NCI-H748 treated with DMSO at 0.1 percent for 48 hours (cell line): ENCODE measurements at regions not wholly inside any gene's neighbourhood (a gene's known extent, or its start where the extent isn't known, plus 50 kb on each side); places are given as distances from the start of the nearest gene placed in this dataset.
"Not testable (repeated sequence)": the region's sequence is repeated elsewhere in the genome, so short reads cannot be mapped to it uniquely, and the experiment has no call there.

Source experiments
- DNase-seq: peaks from one replicate; lab custom pipeline; 2025; lab: John Stamatoyannopoulos, UW

- peak; percentile 94 for DNase-seq
Observed at GRCh38 chr18:65287652-65288051, 463.2 kb upstream of the CDH7 start.

GRCh38 chr18:65282096-65282495, 468.7 kb upstream of the CDH7 start:
- no peak for DNase-seq

- DNase-seq, result no peak
Observed at GRCh38 chr18:65279668-65280305, 471.0 kb upstream of the CDH7 start.

GRCh38 chr18:65278939-65279667, 471.7 kb upstream of the CDH7 start:
- DNase-seq, result no peak

- no peak for DNase-seq
Observed at GRCh38 chr18:65269375-65269774, 481.4 kb upstream of the CDH7 start.

- DNase-seq, result no peak
Observed at GRCh38 chr18:65265761-65266160, 485.1 kb upstream of the CDH7 start.

- no peak for DNase-seq
Observed at GRCh38 chr18:65260030-65260429, 490.8 kb upstream of the CDH7 start.

GRCh38 chr18:65259403-65259802, 491.4 kb upstream of the CDH7 start:
- DNase-seq, result no peak

- DNase-seq, result peak; percentile 22
Observed at GRCh38 chr18:65257149-65257548, 493.7 kb upstream of the CDH7 start.

- DNase-seq, result no peak
Observed at GRCh38 chr18:65255417-65255816, 495.4 kb upstream of the CDH7 start.

- no peak for DNase-seq
Observed at GRCh38 chr18:65239787-65240186, 511.0 kb upstream of the CDH7 start.

GRCh38 chr18:65235966-65236624, 514.7 kb upstream of the CDH7 start:
- DNase-seq, result peak; percentile 70

- no peak for DNase-seq
Observed at GRCh38 chr18:65230311-65230710, 520.5 kb upstream of the CDH7 start.

- no peak for DNase-seq
Observed at GRCh38 chr18:65227970-65228369, 522.8 kb upstream of the CDH7 start.

GRCh38 chr18:65221736-65222135, 529.1 kb upstream of the CDH7 start:
- DNase-seq, result peak; percentile 93

GRCh38 chr18:65221115-65221514, 529.7 kb upstream of the CDH7 start:
- DNase-seq, result no peak

- peak; percentile 28 for DNase-seq
Observed at GRCh38 chr18:65215865-65216466, 534.8 kb upstream of the CDH7 start.

GRCh38 chr18:65214456-65214855, 536.4 kb upstream of the CDH7 start:
- DNase-seq, result no peak

- DNase-seq, result no peak
Observed at GRCh38 chr18:65206551-65207260, 544.1 kb upstream of the CDH7 start.

GRCh38 chr18:65202091-65202490, 548.7 kb upstream of the CDH7 start:
- no peak for DNase-seq

GRCh38 chr18:65175681-65176080, 575.1 kb upstream of the CDH7 start:
- no peak for DNase-seq

GRCh38 chr18:65162086-65162485, 588.7 kb upstream of the CDH7 start:
- DNase-seq, result not testable (repeated sequence)
